C4-2B (cell line): ENCODE measurements at regions not wholly inside any gene's neighbourhood (a gene's known extent, or its start where the extent isn't known, plus 50 kb on each side); places are given as distances from the start of the nearest gene placed in this dataset.

Experiments used
- ZFX ChIP-seq: fragments of 450-650 bp; IDR thresholded peaks from 2 replicates; pipeline ENCODE4 v1.6.1; 2017
- TF ChIP-seq, protein P1 (sequence below): fragments of 450-650 bp; conservative IDR thresholded peaks from 2 replicates; pipeline ENCODE4 v1.5.1; 2017; ENCODE audit warnings: mild to moderate bottlenecking

DNA sequence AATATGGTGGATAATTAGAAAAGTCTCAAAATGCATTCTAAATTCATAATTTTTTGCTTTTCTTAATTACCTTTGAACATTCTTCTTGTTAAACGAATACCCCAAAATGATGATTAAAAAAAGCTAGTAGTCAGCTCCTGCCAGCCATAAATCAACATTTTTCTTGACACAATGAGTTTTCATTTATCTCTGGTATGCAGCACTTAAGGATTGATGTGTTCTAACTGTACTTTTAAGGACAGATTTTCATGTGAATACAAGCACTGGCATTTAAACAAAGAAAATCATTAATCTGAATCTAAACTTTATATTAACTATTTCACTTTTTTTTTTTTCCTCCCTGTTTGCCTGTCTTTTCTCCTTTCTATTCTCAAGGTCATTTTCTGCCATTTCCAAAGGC lies 976.8 kb downstream of the TMEM182 start:
- TF ChIP-seq, protein P1, sequence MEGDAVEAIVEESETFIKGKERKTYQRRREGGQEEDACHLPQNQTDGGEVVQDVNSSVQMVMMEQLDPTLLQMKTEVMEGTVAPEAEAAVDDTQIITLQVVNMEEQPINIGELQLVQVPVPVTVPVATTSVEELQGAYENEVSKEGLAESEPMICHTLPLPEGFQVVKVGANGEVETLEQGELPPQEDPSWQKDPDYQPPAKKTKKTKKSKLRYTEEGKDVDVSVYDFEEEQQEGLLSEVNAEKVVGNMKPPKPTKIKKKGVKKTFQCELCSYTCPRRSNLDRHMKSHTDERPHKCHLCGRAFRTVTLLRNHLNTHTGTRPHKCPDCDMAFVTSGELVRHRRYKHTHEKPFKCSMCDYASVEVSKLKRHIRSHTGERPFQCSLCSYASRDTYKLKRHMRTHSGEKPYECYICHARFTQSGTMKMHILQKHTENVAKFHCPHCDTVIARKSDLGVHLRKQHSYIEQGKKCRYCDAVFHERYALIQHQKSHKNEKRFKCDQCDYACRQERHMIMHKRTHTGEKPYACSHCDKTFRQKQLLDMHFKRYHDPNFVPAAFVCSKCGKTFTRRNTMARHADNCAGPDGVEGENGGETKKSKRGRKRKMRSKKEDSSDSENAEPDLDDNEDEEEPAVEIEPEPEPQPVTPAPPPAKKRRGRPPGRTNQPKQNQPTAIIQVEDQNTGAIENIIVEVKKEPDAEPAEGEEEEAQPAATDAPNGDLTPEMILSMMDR: no peak
- no peak for TF ChIP-seq ZFX
